NOMO-1 treated with DMSO at 0.1 percent for 48 hours (cell line): ENCODE measurements at regions not wholly inside any gene's neighbourhood (a gene's known extent, or its start where the extent isn't known, plus 50 kb on each side); places are given as distances from the start of the nearest gene placed in this dataset.
"Not testable (repeated sequence)": the region's sequence is repeated elsewhere in the genome, so short reads cannot be mapped to it uniquely, and the experiment has no call there.

Experiments used
- DNase-seq: peaks from one replicate; lab custom pipeline; 2025; ENCODE audit not compliant: unreplicated experiment; lab: John Stamatoyannopoulos, UW

GRCh38 chr22:25453058-25453457 lies 111.4 kb upstream of the GRK3 start:
- no peak for DNase-seq

- DNase-seq: no peak
Observed at GRCh38 chr22:25453557-25453956, 110.9 kb upstream of the GRK3 start.

- DNase-seq: not testable (repeated sequence)
Observed at GRCh38 chr22:25456300-25457043, 108.0 kb upstream of the GRK3 start.

- not testable (repeated sequence) for DNase-seq
Observed at GRCh38 chr22:25458631-25459030, 105.8 kb upstream of the GRK3 start.

- not testable (repeated sequence) for DNase-seq
Observed at GRCh38 chr22:25460682-25461081, 103.8 kb upstream of the GRK3 start.

GRCh38 chr22:25461301-25461700 lies 103.2 kb upstream of the GRK3 start:
- no peak for DNase-seq

GRCh38 chr22:25462474-25463346 lies 101.8 kb upstream of the GRK3 start:
- peak; percentile 67 for DNase-seq

GRCh38 chr22:25463347-25463628 lies 101.2 kb upstream of the GRK3 start:
- not testable (repeated sequence) for DNase-seq

- not testable (repeated sequence) for DNase-seq
Observed at GRCh38 chr22:25464326-25464725, 100.1 kb upstream of the GRK3 start.

GRCh38 chr22:25465949-25466348 lies 98.5 kb upstream of the GRK3 start:
- DNase-seq: no peak

GRCh38 chr22:25472382-25472781 lies 92.1 kb upstream of the GRK3 start:
- DNase-seq: no peak

- DNase-seq: no peak
Observed at GRCh38 chr22:25475257-25476022, 89.0 kb upstream of the GRK3 start.

GRCh38 chr22:25477358-25477757 lies 87.1 kb upstream of the GRK3 start:
- no peak for DNase-seq

GRCh38 chr22:25478111-25478510 lies 86.4 kb upstream of the GRK3 start:
- DNase-seq: no peak

- no peak for DNase-seq
Observed at GRCh38 chr22:25478528-25478927, 85.9 kb upstream of the GRK3 start.

- DNase-seq: not testable (repeated sequence)
Observed at GRCh38 chr22:25480868-25481267, 83.6 kb upstream of the GRK3 start.

- no peak for DNase-seq
Observed at GRCh38 chr22:25482091-25482760, 82.2 kb upstream of the GRK3 start.

GRCh38 chr22:25482868-25483639 lies 81.4 kb upstream of the GRK3 start:
- DNase-seq: no peak

- DNase-seq: no peak
Observed at GRCh38 chr22:25483931-25484330, 80.5 kb upstream of the GRK3 start.
